Neural progenitor cell (in vitro differentiated cells): ENCODE measurements at regions not wholly inside any gene's neighbourhood (a gene's known extent, or its start where the extent isn't known, plus 50 kb on each side); places are given as distances from the start of the nearest gene placed in this dataset.

Experiments
- DNase-seq: peaks from one replicate; pipeline ENCODE4 v3.0.0-alpha.2; 2016; ENCODE audit warnings: low spot score
- H2AFZ ChIP-seq: fragments of 200-600 bp; sonication (generic); replicated peaks from 2 replicates; pipeline ENCODE4 v1.6.1; 2016; ENCODE audit warnings: antibody characterized with exemption
- H3F3A ChIP-seq: fragments of 200-600 bp; sonication (generic); 2 replicates; pipeline ENCODE4 v1.6.1; 2016; ENCODE audit warnings: antibody characterized with exemption, low read depth
- H3K27ac ChIP-seq: fragments of 200-600 bp; sonication (generic); 2 replicates; pipeline ENCODE4 v1.5.1; 2016; ENCODE audit warnings: mild to moderate bottlenecking
- H3K27me3 ChIP-seq: fragments of 200-600 bp; sonication (generic); 2 replicates; pipeline ENCODE4 v1.6.1; 2016; ENCODE audit warnings: mild to moderate bottlenecking, moderate library complexity
- H3K36me3 ChIP-seq: fragments of 200-600 bp; sonication (generic); 2 replicates; pipeline ENCODE4 v1.5.1; 2016
- H3K4me1 ChIP-seq: fragments of 200-600 bp; sonication (generic); 2 replicates; pipeline ENCODE4 v1.6.1; 2016; ENCODE audit warnings: mixed run types
- H3K4me2 ChIP-seq: fragments of 200-600 bp; sonication (generic); 2 replicates; pipeline ENCODE4 v1.6.1; 2016
- H3K4me3 ChIP-seq: fragments of 200-600 bp; sonication (generic); 2 replicates; pipeline ENCODE4 v1.5.1; 2016
- H3K79me2 ChIP-seq: fragments of 200-600 bp; sonication (generic); 2 replicates; pipeline ENCODE4 v1.6.1; 2016; ENCODE audit warnings: low read depth
- H3K9ac ChIP-seq: fragments of 200-600 bp; sonication (generic); 2 replicates; pipeline ENCODE4 v1.6.1; 2016
- H3K9me3 ChIP-seq: fragments of 200-600 bp; sonication (generic); 2 replicates; pipeline ENCODE4 v1.5.1; 2016; ENCODE audit warnings: low read depth
- H4K20me1 ChIP-seq: fragments of 200-600 bp; sonication (generic); 2 replicates; pipeline ENCODE4 v1.6.1; 2016; ENCODE audit warnings: low read depth
- H3K27ac Mint-ChIP-seq: 3 replicates; pipeline ENCODE4 v1.8.0; 2021; ENCODE audit warnings: mixed read lengths
- H3K27me3 Mint-ChIP-seq: 2 replicates; pipeline ENCODE4 v1.8.0; 2022; ENCODE audit warnings: low read depth, mild to moderate bottlenecking, inconsistent platforms, moderate library complexity, mixed read lengths; ENCODE audit not compliant: insufficient read depth
- H3K36me3 Mint-ChIP-seq: 3 replicates; pipeline ENCODE4 v1.8.0; 2021; ENCODE audit warnings: mixed read lengths
- H3K4me1 Mint-ChIP-seq: 3 replicates; pipeline ENCODE4 v1.8.0; 2021; ENCODE audit warnings: mixed read lengths
- H3K4me3 Mint-ChIP-seq: 3 replicates; pipeline ENCODE4 v1.8.0; 2021; ENCODE audit warnings: mild to moderate bottlenecking, moderate library complexity, mixed read lengths
- H3K9me3 Mint-ChIP-seq: 3 replicates; pipeline ENCODE4 v1.8.0; 2020; ENCODE audit warnings: mixed read lengths
- CTCF ChIP-seq: fragments of 200-600 bp; sonication (generic); IDR thresholded peaks from 2 replicates; pipeline ENCODE4 v1.5.1; 2017; ENCODE audit warnings: antibody characterized with exemption, mild to moderate bottlenecking
- EZH2 ChIP-seq: fragments of 200-600 bp; sonication (generic); IDR thresholded peaks from 2 replicates; pipeline ENCODE4 v1.6.1; 2017; ENCODE audit warnings: antibody characterized with exemption, mild to moderate bottlenecking, moderate library complexity
- EZH2phosphoT487 ChIP-seq: fragments of 200-600 bp; sonication (generic); IDR thresholded peaks from 2 replicates; pipeline ENCODE4 v1.6.1; 2017; ENCODE audit warnings: antibody characterized with exemption

- no peaks in the 10 kb centered on the region for H3K9me3 Mint-ChIP-seq
- Histone ChIP-seq H3K79me2 (no peaks in the 10 kb centered on the region), H3K4me3 (no peak overlapping the region), H2AFZ (no peak overlapping the region), H3F3A (no peaks in the 10 kb centered on the region), H3K9ac (no peak overlapping the region), H4K20me1 (no peaks in the 10 kb centered on the region), H3K27ac (no peak overlapping the region), H3K27me3 (no peaks in the 10 kb centered on the region), H3K36me3 (no peaks in the 10 kb centered on the region), H3K4me1 (no peaks in the 10 kb centered on the region), H3K4me2 (no peak overlapping the region), H3K9me3 (no peaks in the 10 kb centered on the region)
- no peak overlapping the region for H3K4me3 Mint-ChIP-seq
- no peak overlapping the region for H3K27ac Mint-ChIP-seq
- H3K4me1 Mint-ChIP-seq = no peaks in the 10 kb centered on the region
- peaks cover 5% of the 10 kb centered on the region for H3K27me3 Mint-ChIP-seq
- DNase-seq = no peak
- TF ChIP-seq EZH2 = no peak
- no peak for TF ChIP-seq CTCF
- TF ChIP-seq EZH2phosphoT487 = no peak
- no peaks in the 10 kb centered on the region for H3K36me3 Mint-ChIP-seq
Measured at GRCh38 chr3:176349706-176350105, 847.6 kb downstream of the TBL1XR1 start.

GRCh38 chr3:176347424-176348146, 849.7 kb downstream of the TBL1XR1 start:
- H3K4me3 Mint-ChIP-seq = no peak overlapping the region
- TF ChIP-seq EZH2phosphoT487 (no peak), CTCF (no peak), EZH2 (no peak)
- H3K27me3 ChIP-seq = no peaks in the 10 kb centered on the region
- no peaks in the 10 kb centered on the region for H3K36me3 ChIP-seq
- H3K9me3 ChIP-seq = no peaks in the 10 kb centered on the region
- peaks cover 3% of the 10 kb centered on the region for H3K27me3 Mint-ChIP-seq
- H3K4me1 ChIP-seq = no peaks in the 10 kb centered on the region
- H3K4me2 ChIP-seq = no peak overlapping the region
- H2AFZ ChIP-seq = no peak overlapping the region
- no peak overlapping the region for H3K27ac Mint-ChIP-seq
- H3K79me2 ChIP-seq = no peaks in the 10 kb centered on the region
- no peaks in the 10 kb centered on the region for H3K9me3 Mint-ChIP-seq
- no peak for DNase-seq
- H3K4me3 ChIP-seq = no peak overlapping the region
- H3K36me3 Mint-ChIP-seq = no peaks in the 10 kb centered on the region
- no peaks in the 10 kb centered on the region for H3F3A ChIP-seq
- H4K20me1 ChIP-seq = no peaks in the 10 kb centered on the region
- H3K27ac ChIP-seq = no peak overlapping the region
- H3K9ac ChIP-seq = no peak overlapping the region
- H3K4me1 Mint-ChIP-seq = no peaks in the 10 kb centered on the region

GRCh38 chr3:176341963-176342362, 855.3 kb downstream of the TBL1XR1 start:
- H3K36me3 Mint-ChIP-seq = no peaks in the 10 kb centered on the region
- Histone ChIP-seq H3K4me2 (no peak overlapping the region), H3K79me2 (no peaks in the 10 kb centered on the region), H3K9ac (no peak overlapping the region), H3K36me3 (no peaks in the 10 kb centered on the region), H4K20me1 (no peaks in the 10 kb centered on the region), H3K4me3 (no peak overlapping the region), H2AFZ (no peak overlapping the region), H3K9me3 (no peaks in the 10 kb centered on the region), H3F3A (no peaks in the 10 kb centered on the region), H3K27ac (no peak overlapping the region), H3K4me1 (no peaks in the 10 kb centered on the region), H3K27me3 (no peaks in the 10 kb centered on the region)
- no peaks in the 10 kb centered on the region for H3K4me1 Mint-ChIP-seq
- H3K4me3 Mint-ChIP-seq = no peak overlapping the region
- no peaks in the 10 kb centered on the region for H3K9me3 Mint-ChIP-seq
- H3K27me3 Mint-ChIP-seq = no peaks in the 10 kb centered on the region
- no peak overlapping the region for H3K27ac Mint-ChIP-seq
- no peak for DNase-seq
- TF ChIP-seq EZH2phosphoT487 (no peak), EZH2 (no peak), CTCF (no peak)
